ENCODE measurements at regions not wholly inside any gene's neighbourhood (a gene's known extent, or its start where the extent isn't known, plus 50 kb on each side); places are given as distances from the start of the nearest gene placed in this dataset.
A peak's percentile ranks its signal among the peaks of the same experiment; 100 is the strongest.
"Not testable (repeated sequence)": the region's sequence is repeated elsewhere in the genome, so short reads cannot be mapped to it uniquely, and the experiment has no call there.

GRCh38 chr17:30710276-30711088, 114.0 kb downstream of the CRLF3 start:
- Histone ChIP-seq H3K4me2 (ENCODE audit: low read length) (peak overlapping the region; percentile 80), H3K4me3 (ENCODE audit: low read length) (peak overlapping the region; percentile 69), H3K27me3 (ENCODE audit: control insufficient read depth, insufficient read depth, low read length) (peaks cover 11% of the 10 kb centered on the region)
- H3K9me3 ChIP-seq (replicated peaks; ENCODE audit: low read length); H3K36me3 ChIP-seq (ENCODE audit: insufficient read depth, low read length); H3K9ac ChIP-seq (ENCODE audit: low read depth, low read length); H3K4me1 ChIP-seq (ENCODE audit: control insufficient read depth, insufficient read depth, low read length): not testable (repeated sequence)

GRCh38 chr17:30709561-30710275, 114.8 kb downstream of the CRLF3 start:
- not testable (repeated sequence) for H3K36me3 ChIP-seq (ENCODE audit: insufficient read depth, low read length); H3K9ac ChIP-seq (ENCODE audit: low read depth, low read length); H3K9me3 ChIP-seq (replicated peaks; ENCODE audit: low read length); H3K4me1 ChIP-seq (ENCODE audit: control insufficient read depth, insufficient read depth, low read length)
- H3K27me3 ChIP-seq (ENCODE audit: control insufficient read depth, insufficient read depth, low read length) = peaks cover 14% of the 10 kb centered on the region
- H3K4me3 ChIP-seq (ENCODE audit: low read length) = peak overlapping the region; percentile 69
- peak overlapping the region; percentile 80 for H3K4me2 ChIP-seq (ENCODE audit: low read length)

GRCh38 chr17:30709096-30709495, 115.4 kb downstream of the CRLF3 start:
- H3K36me3 ChIP-seq (ENCODE audit: insufficient read depth, low read length) = not testable (repeated sequence)
- H3K4me3 ChIP-seq (ENCODE audit: low read length) = peak overlapping the region; percentile 71

GRCh38 chr17:30708241-30709078, 116.0 kb downstream of the CRLF3 start:
- not testable (repeated sequence) for H3K36me3 ChIP-seq (ENCODE audit: insufficient read depth, low read length); H3K4me1 ChIP-seq (ENCODE audit: control insufficient read depth, insufficient read depth, low read length); H3K9me3 ChIP-seq (replicated peaks; ENCODE audit: low read length)
- Histone ChIP-seq H3K9ac (ENCODE audit: low read depth, low read length) (peak overlapping the region; percentile 72), H3K4me2 (ENCODE audit: low read length) (peak overlapping the region; percentile 90), H3K27me3 (ENCODE audit: control insufficient read depth, insufficient read depth, low read length) (peaks cover 14% of the 10 kb centered on the region), H3K4me3 (ENCODE audit: low read length) (peak overlapping the region; percentile 71)

More at GRCh38 chr17:30709096-30709495, 115.4 kb downstream of the CRLF3 start:
- H3K27me3 ChIP-seq (ENCODE audit: control insufficient read depth, insufficient read depth, low read length) = peaks cover 14% of the 10 kb centered on the region
- H3K4me1 ChIP-seq (ENCODE audit: control insufficient read depth, insufficient read depth, low read length); H3K9me3 ChIP-seq (replicated peaks; ENCODE audit: low read length); H3K9ac ChIP-seq (ENCODE audit: low read depth, low read length): not testable (repeated sequence)
- H3K4me2 ChIP-seq (ENCODE audit: low read length) = peak overlapping the region; percentile 90

GRCh38 chr17:30707724-30708240, 116.7 kb downstream of the CRLF3 start:
- peak overlapping the region; percentile 72 for H3K9ac ChIP-seq (ENCODE audit: low read depth, low read length)
- peaks cover 14% of the 10 kb centered on the region for H3K27me3 ChIP-seq (ENCODE audit: control insufficient read depth, insufficient read depth, low read length)

GRCh38 chr17:30706461-30707335, 117.8 kb downstream of the CRLF3 start:
- H3K9ac ChIP-seq (ENCODE audit: low read depth, low read length); H3K4me1 ChIP-seq (ENCODE audit: control insufficient read depth, insufficient read depth, low read length); H3K4me2 ChIP-seq (ENCODE audit: low read length); H3K4me3 ChIP-seq (ENCODE audit: low read length); H3K9me3 ChIP-seq (replicated peaks; ENCODE audit: low read length); H3K36me3 ChIP-seq (ENCODE audit: insufficient read depth, low read length): not testable (repeated sequence)
- peaks cover 16% of the 10 kb centered on the region for H3K27me3 ChIP-seq (ENCODE audit: control insufficient read depth, insufficient read depth, low read length)

More at GRCh38 chr17:30707724-30708240, 116.7 kb downstream of the CRLF3 start:
- H3K36me3 ChIP-seq (ENCODE audit: insufficient read depth, low read length); H3K9me3 ChIP-seq (replicated peaks; ENCODE audit: low read length); H3K4me1 ChIP-seq (ENCODE audit: control insufficient read depth, insufficient read depth, low read length): not testable (repeated sequence)
- peak overlapping the region; percentile 71 for H3K4me3 ChIP-seq (ENCODE audit: low read length)
- H3K4me2 ChIP-seq (ENCODE audit: low read length) = peak overlapping the region; percentile 90

GRCh38 chr17:30706004-30706403, 118.5 kb downstream of the CRLF3 start:
- H3K4me1 ChIP-seq (ENCODE audit: control insufficient read depth, insufficient read depth, low read length); H3K36me3 ChIP-seq (ENCODE audit: insufficient read depth, low read length); H3K9me3 ChIP-seq (replicated peaks; ENCODE audit: low read length); H3K4me2 ChIP-seq (ENCODE audit: low read length); H3K9ac ChIP-seq (ENCODE audit: low read depth, low read length); H3K4me3 ChIP-seq (ENCODE audit: low read length): not testable (repeated sequence)
- H3K27me3 ChIP-seq (ENCODE audit: control insufficient read depth, insufficient read depth, low read length) = peaks cover 23% of the 10 kb centered on the region

GRCh38 chr17:30701498-30701989, 122.9 kb downstream of the CRLF3 start:
- H3K4me2 ChIP-seq (ENCODE audit: low read length) = no peak overlapping the region
- no peaks in the 10 kb centered on the region for H3K4me1 ChIP-seq (ENCODE audit: control insufficient read depth, insufficient read depth, low read length)
- H3K4me3 ChIP-seq (ENCODE audit: low read length) = no peak overlapping the region
- H3K9me3 ChIP-seq (replicated peaks; ENCODE audit: low read length) = no peaks in the 10 kb centered on the region
- no peaks in the 10 kb centered on the region for H3K36me3 ChIP-seq (ENCODE audit: insufficient read depth, low read length)
- H3K27me3 ChIP-seq (ENCODE audit: control insufficient read depth, insufficient read depth, low read length) = peaks cover 18% of the 10 kb centered on the region
- no peak overlapping the region for H3K9ac ChIP-seq (ENCODE audit: low read depth, low read length)

GRCh38 chr17:30700833-30701232, 123.7 kb downstream of the CRLF3 start:
- H3K4me1 ChIP-seq (ENCODE audit: control insufficient read depth, insufficient read depth, low read length); H3K9me3 ChIP-seq (replicated peaks; ENCODE audit: low read length); H3K4me3 ChIP-seq (ENCODE audit: low read length); H3K36me3 ChIP-seq (ENCODE audit: insufficient read depth, low read length); H3K4me2 ChIP-seq (ENCODE audit: low read length); H3K9ac ChIP-seq (ENCODE audit: low read depth, low read length): not testable (repeated sequence)
- H3K27me3 ChIP-seq (ENCODE audit: control insufficient read depth, insufficient read depth, low read length) = peaks cover 17% of the 10 kb centered on the region

- H3K4me3 ChIP-seq (ENCODE audit: low read length) = peak overlapping the region; percentile 74
- H3K9ac ChIP-seq (ENCODE audit: low read depth, low read length) = peak overlapping the region; percentile 35
- peaks cover 16% of the 10 kb centered on the region for H3K4me1 ChIP-seq (ENCODE audit: control insufficient read depth, insufficient read depth, low read length)
- not testable (repeated sequence) for H3K9me3 ChIP-seq (replicated peaks; ENCODE audit: low read length); H3K27me3 ChIP-seq (ENCODE audit: control insufficient read depth, insufficient read depth, low read length); H3K36me3 ChIP-seq (ENCODE audit: insufficient read depth, low read length)
- H3K4me2 ChIP-seq (ENCODE audit: low read length) = peak overlapping the region; percentile 76
Observed at GRCh38 chr17:30697619-30698460, 126.7 kb downstream of the CRLF3 start.
